ENCODE measurements at regions not wholly inside any gene's neighbourhood (a gene's known extent, or its start where the extent isn't known, plus 50 kb on each side); places are given as distances from the start of the nearest gene placed in this dataset.

DNA sequence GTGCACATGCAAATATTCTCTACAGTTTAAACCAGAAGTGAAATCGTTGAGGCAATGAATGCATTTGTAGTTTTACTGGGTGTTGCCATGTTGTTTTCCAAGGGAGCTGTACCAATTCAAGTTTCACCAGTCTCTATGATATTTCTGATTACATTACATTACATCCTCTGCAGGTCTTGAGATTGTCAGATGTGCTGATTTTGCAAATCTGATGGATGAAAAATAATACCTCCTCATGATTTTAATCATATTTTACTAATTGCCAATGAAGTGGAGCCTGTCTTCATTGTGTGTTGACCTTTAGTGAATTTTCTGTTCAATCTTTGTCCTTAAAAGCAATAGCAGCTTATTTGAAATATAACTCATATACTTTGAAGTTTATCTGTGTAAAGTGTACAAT, 282.4 kb downstream of the NR2F2 start:
- intact Hi-C loops (cut with micrococcal nuclease) = no loop called here
- H3K27ac ChIP-seq (replicated peaks) = no peak overlapping the region
- no peak overlapping the region for H3K4me3 ChIP-seq
- no peak for DNase-seq
- H3K27me3 ChIP-seq (ENCODE audit: low read depth) = peaks cover 8% of the 10 kb centered on the region
- no peaks in the 10 kb centered on the region for H3K4me1 ChIP-seq
- peaks cover 26% of the 10 kb centered on the region for H3K9me3 ChIP-seq (replicated peaks)
- TF ChIP-seq, protein P1, sequence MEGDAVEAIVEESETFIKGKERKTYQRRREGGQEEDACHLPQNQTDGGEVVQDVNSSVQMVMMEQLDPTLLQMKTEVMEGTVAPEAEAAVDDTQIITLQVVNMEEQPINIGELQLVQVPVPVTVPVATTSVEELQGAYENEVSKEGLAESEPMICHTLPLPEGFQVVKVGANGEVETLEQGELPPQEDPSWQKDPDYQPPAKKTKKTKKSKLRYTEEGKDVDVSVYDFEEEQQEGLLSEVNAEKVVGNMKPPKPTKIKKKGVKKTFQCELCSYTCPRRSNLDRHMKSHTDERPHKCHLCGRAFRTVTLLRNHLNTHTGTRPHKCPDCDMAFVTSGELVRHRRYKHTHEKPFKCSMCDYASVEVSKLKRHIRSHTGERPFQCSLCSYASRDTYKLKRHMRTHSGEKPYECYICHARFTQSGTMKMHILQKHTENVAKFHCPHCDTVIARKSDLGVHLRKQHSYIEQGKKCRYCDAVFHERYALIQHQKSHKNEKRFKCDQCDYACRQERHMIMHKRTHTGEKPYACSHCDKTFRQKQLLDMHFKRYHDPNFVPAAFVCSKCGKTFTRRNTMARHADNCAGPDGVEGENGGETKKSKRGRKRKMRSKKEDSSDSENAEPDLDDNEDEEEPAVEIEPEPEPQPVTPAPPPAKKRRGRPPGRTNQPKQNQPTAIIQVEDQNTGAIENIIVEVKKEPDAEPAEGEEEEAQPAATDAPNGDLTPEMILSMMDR (IDR thresholded peaks at IDR 0.05; ENCODE audit: borderline replicate concordance) = no peak
- H3K36me3 ChIP-seq = no peaks in the 10 kb centered on the region

DNA sequence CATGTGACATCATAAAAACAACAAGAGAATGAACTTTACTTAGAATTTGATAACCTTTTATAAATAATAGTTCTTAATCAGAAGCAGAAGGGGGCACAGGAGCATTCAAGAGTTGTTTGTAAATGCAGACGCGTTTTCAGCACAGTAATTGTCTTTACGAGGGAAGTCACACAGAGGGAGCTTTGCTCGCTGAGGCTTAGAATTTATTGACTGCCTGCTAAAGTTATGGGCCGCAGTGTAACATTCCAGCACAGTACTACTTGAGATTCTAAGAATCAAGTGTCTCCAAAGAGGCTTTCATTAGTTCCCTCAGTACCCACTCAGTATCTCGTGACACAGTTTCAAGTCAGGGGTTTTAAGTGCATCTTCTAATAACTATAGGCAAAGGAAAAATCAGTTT, 288.7 kb downstream of the NR2F2 start:
- Histone ChIP-seq H3K27ac (replicated peaks) (no peak overlapping the region), H3K4me1 (no peaks in the 10 kb centered on the region), H3K4me3 (no peak overlapping the region), H3K9me3 (replicated peaks) (peaks cover 10% of the 10 kb centered on the region), H3K27me3 (ENCODE audit: low read depth) (peaks cover 16% of the 10 kb centered on the region), H3K36me3 (no peaks in the 10 kb centered on the region)
- TF ChIP-seq, protein P1 (IDR thresholded peaks at IDR 0.05; ENCODE audit: borderline replicate concordance) = no peak
- no peak for DNase-seq
- intact Hi-C loops (cut with micrococcal nuclease) = no loop called here

DNA sequence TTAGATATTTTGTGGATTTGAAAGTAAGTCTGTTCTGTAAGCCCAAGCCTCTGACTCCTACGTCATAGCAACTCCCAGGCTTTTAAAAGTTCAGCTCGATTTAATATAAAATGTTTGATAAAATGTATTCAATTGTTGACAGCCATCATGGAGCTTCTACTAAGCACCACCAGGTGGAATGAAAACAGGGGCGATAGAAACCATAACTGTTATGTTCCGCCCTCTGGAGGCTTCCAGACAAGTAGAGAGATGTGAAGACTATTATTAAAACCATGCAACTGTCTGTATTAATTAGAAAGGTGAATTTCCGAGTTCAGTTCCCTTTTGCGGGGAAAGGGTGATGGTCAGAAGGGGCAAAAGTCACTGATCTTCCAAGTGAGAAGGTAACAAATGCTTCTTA, 292.2 kb downstream of the NR2F2 start:
- H3K27ac ChIP-seq (replicated peaks) = no peak overlapping the region
- no peaks in the 10 kb centered on the region for H3K36me3 ChIP-seq
- intact Hi-C loops (cut with micrococcal nuclease) = no loop called here
- no peak overlapping the region for H3K4me3 ChIP-seq
- H3K27me3 ChIP-seq (ENCODE audit: low read depth) = peaks cover 11% of the 10 kb centered on the region
- H3K4me1 ChIP-seq = peaks cover 11% of the 10 kb centered on the region
- TF ChIP-seq, protein P1 (IDR thresholded peaks at IDR 0.05; ENCODE audit: borderline replicate concordance) = no peak
- H3K9me3 ChIP-seq (replicated peaks) = no peaks in the 10 kb centered on the region
- DNase-seq = no peak

DNA sequence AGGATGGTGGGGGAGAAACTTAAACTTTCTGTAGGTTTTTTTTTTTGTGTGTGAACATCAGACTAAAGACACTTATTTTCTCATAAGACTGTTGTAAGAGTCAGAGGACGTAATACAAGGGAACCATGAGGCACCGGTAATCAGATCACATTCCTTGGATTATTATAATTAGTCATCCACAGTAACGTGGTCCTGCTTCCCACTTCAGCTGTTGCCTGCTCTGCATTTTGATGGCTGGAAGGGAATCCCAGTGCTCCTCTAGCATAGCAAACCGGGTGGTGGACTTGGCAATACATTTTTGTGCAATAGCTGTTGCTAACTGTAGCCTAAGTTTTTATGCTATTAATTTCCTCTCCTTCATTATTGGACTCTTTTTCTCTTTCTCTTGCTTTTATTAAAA, 294.8 kb downstream of the NR2F2 start:
- Histone ChIP-seq H3K36me3 (no peaks in the 10 kb centered on the region), H3K4me1 (peaks cover 31% of the 10 kb centered on the region), H3K27ac (replicated peaks) (no peak overlapping the region), H3K27me3 (ENCODE audit: low read depth) (peaks cover 8% of the 10 kb centered on the region), H3K4me3 (no peak overlapping the region), H3K9me3 (replicated peaks) (no peaks in the 10 kb centered on the region)
- TF ChIP-seq, protein P1 (IDR thresholded peaks at IDR 0.05; ENCODE audit: borderline replicate concordance) = no peak
- no peak for DNase-seq
- intact Hi-C loops (cut with micrococcal nuclease) = no loop called here

DNA sequence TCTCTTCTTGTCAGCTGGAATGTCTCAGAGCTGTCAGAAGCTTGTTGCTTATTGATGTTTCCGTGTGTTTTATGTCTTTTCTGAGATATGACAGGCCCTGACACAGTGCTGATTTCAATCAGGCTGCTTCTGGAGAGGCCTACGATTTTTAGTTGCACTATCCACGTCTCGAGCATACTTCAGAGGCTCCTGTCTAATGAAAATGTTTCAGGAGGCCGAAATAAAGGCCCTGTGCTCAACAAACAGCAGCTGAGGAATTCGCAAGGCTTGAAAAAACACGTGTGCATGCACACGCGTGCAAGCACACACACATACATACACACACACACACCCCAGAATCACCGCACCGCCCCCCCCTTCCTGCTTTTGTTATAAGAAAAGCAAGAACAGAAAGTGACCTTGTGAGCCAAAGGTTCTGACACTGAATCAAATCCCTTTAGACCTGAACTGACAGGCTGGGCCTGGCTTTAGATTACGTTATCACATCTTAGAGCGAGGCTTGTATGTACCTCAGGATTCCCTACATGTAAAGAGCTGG, 296.6 kb downstream of the NR2F2 start:
- Histone ChIP-seq H3K27ac (replicated peaks) (peak overlapping the region; percentile 22), H3K9me3 (replicated peaks) (no peaks in the 10 kb centered on the region), H3K4me1 (peaks cover 31% of the 10 kb centered on the region), H3K36me3 (no peaks in the 10 kb centered on the region), H3K27me3 (ENCODE audit: low read depth) (no peaks in the 10 kb centered on the region), H3K4me3 (peak overlapping the region; percentile 23)
- intact Hi-C loops (cut with micrococcal nuclease) = no loop called here
- TF ChIP-seq, protein P1 (IDR thresholded peaks at IDR 0.05; ENCODE audit: borderline replicate concordance) = no peak
- peak; percentile 29 for DNase-seq
